HEK293 (cell line): ENCODE measurements at regions not wholly inside any gene's neighbourhood (a gene's known extent, or its start where the extent isn't known, plus 50 kb on each side); places are given as distances from the start of the nearest gene placed in this dataset.

ENCODE experiments used
- CTCF ChIA-PET: fragments of 350-600 bp; formaldehyde crosslinking; extraction: SDS; loops from one replicate; lab custom pipeline; 2021; ENCODE audit warnings: antibody characterized with exemption; lab: Yijun Ruan, JAX
- POLR2A ChIA-PET: fragments of 300-600 bp; formaldehyde crosslinking; extraction: SDS; loops from one replicate; lab custom pipeline; 2020; ENCODE audit warnings: antibody characterized with exemption, inconsistent platforms; lab: Yijun Ruan, JAX
- H3K27ac ChIP-seq: fragments of 200-500 bp; sonication (Bioruptor generic); 2 replicates; pipeline ENCODE4 v1.5.1; 2014; ENCODE audit warnings: low read depth, low read length, control low read depth, inconsistent platforms; ENCODE audit errors: extremely low read depth
- H3K36me3 ChIP-seq, 2 experiments: fragments of 200-500 bp in 1 of 2; sonication (Bioruptor generic) in 1 of 2; 1 replicate in 1 of 2; 2 replicates in 1 of 2; pipeline ENCODE4 v1.5.1; 2014 to 2017; ENCODE audit warnings: inconsistent platforms in 2 of 2, low read length in 2 of 2; ENCODE audit not compliant: control insufficient read depth in 2 of 2, insufficient read depth in 1 of 2
- H3K4me1 ChIP-seq: fragments of 200-500 bp; sonication (Bioruptor generic); 2 replicates; pipeline ENCODE4 v1.5.1; 2014; ENCODE audit warnings: mild to moderate bottlenecking, low read length, inconsistent platforms; ENCODE audit not compliant: control insufficient read depth, insufficient read depth
- H3K4me3 ChIP-seq: 2 replicates; pipeline ENCODE4 v1.5.1; 2011; ENCODE audit warnings: low read depth, mild to moderate bottlenecking, control low read depth, low read length, moderate library complexity
- H3K9me3 ChIP-seq: fragments of 200-500 bp; sonication (Bioruptor generic); 2 replicates; pipeline ENCODE4 v1.5.1; 2014; ENCODE audit warnings: low read depth, low read length, inconsistent platforms; ENCODE audit not compliant: control insufficient read depth, insufficient read depth
- GLIS2 ChIP-seq: fragments of 450-650 bp; formaldehyde crosslinking; IDR thresholded peaks from 2 replicates; pipeline ENCODE4 v1.5.1; 2016; ENCODE audit warnings: missing biosample characterization, missing genetic modification characterization
- HOXA7 ChIP-seq: sonication (generic); formaldehyde crosslinking; IDR thresholded peaks from 2 replicates; pipeline ENCODE4 v1.8.1; 2022; ENCODE audit warnings: missing genetic modification reagents, borderline replicate concordance
- INSM2 ChIP-seq: fragments of 450-650 bp; formaldehyde crosslinking; IDR thresholded peaks from 2 replicates; pipeline ENCODE4 v1.5.1; 2016; ENCODE audit warnings: missing biosample characterization, missing genetic modification characterization
- SP3 ChIP-seq: fragments of 450-650 bp; formaldehyde crosslinking; IDR thresholded peaks from 2 replicates; pipeline ENCODE4 v1.5.1; 2016; ENCODE audit warnings: missing biosample characterization, missing genetic modification characterization
- ZBTB10 ChIP-seq: fragments of 450-650 bp; formaldehyde crosslinking; IDR thresholded peaks from 2 replicates; pipeline ENCODE4 v1.5.1; 2016; ENCODE audit warnings: missing biosample characterization, missing genetic modification characterization
- ZBTB21 ChIP-seq: fragments of 450-650 bp; formaldehyde crosslinking; IDR thresholded peaks from 2 replicates; pipeline ENCODE4 v1.5.1; 2017; ENCODE audit warnings: missing biosample characterization, missing genetic modification characterization
- ZEB2 ChIP-seq: fragments of 450-650 bp; formaldehyde crosslinking; IDR thresholded peaks from 2 replicates; pipeline ENCODE4 v1.5.1; 2016; ENCODE audit warnings: missing biosample characterization, missing genetic modification characterization
- ZNF2 ChIP-seq: fragments of 450-650 bp; formaldehyde crosslinking; IDR thresholded peaks from 2 replicates; pipeline ENCODE4 v1.5.1; 2016; ENCODE audit warnings: missing biosample characterization, missing genetic modification characterization
- ZNF214 ChIP-seq: fragments of 450-650 bp; formaldehyde crosslinking; IDR thresholded peaks from 2 replicates; pipeline ENCODE4 v1.5.1; 2017; ENCODE audit warnings: missing biosample characterization, mild to moderate bottlenecking, missing genetic modification characterization, borderline replicate concordance
- ZNF302 ChIP-seq: fragments of 450-650 bp; formaldehyde crosslinking; IDR thresholded peaks from 2 replicates; pipeline ENCODE4 v1.5.1; 2016; ENCODE audit warnings: missing biosample characterization, missing genetic modification characterization, low read depth
- ZNF324 ChIP-seq: fragments of 450-650 bp; formaldehyde crosslinking; IDR thresholded peaks from 2 replicates; pipeline ENCODE4 v1.5.1; 2016; ENCODE audit warnings: missing biosample characterization, missing genetic modification characterization
- ZNF555 ChIP-seq: fragments of 450-650 bp; formaldehyde crosslinking; conservative IDR thresholded peaks from 2 replicates; pipeline ENCODE4 v1.5.1; 2017; ENCODE audit warnings: missing biosample characterization, mild to moderate bottlenecking, missing genetic modification characterization, inconsistent platforms
- ZNF626 ChIP-seq: fragments of 450-650 bp; sonication (Bioruptor Pico); formaldehyde crosslinking; IDR thresholded peaks from 2 replicates; pipeline ENCODE4 v1.5.1; 2018; ENCODE audit warnings: missing biosample characterization, missing genetic modification characterization, inconsistent platforms
- ZNF792 ChIP-seq: fragments of 450-650 bp; formaldehyde crosslinking; IDR thresholded peaks from 2 replicates; pipeline ENCODE4 v1.5.1; 2016; ENCODE audit warnings: missing biosample characterization, missing genetic modification characterization
- TF ChIP-seq, protein P1 (sequence below): fragments of 450-650 bp; formaldehyde crosslinking; IDR thresholded peaks from 2 replicates; pipeline ENCODE4 v1.5.1; 2016; ENCODE audit warnings: missing biosample characterization, missing genetic modification characterization
- TF ChIP-seq, protein P2 (sequence below): IDR thresholded peaks from 2 replicates; pipeline ENCODE4 v1.6.1; 2011; ENCODE audit warnings: mild to moderate bottlenecking, low read depth, low read length, borderline replicate concordance
- TF ChIP-seq, protein P3 (sequence below): fragments of 450-650 bp; formaldehyde crosslinking; IDR thresholded peaks from 2 replicates; pipeline ENCODE4; 2016; ENCODE audit warnings: missing biosample characterization, missing genetic modification characterization
- TF ChIP-seq, protein P4 (sequence below): fragments of 450-650 bp; formaldehyde crosslinking; IDR thresholded peaks from 2 replicates; pipeline ENCODE4 v1.5.1; 2016; ENCODE audit warnings: missing biosample characterization, missing genetic modification characterization, borderline replicate concordance

- ChIA-PET CTCF (interaction anchor here (0.5 to 0.7 kb wide), 2 partner anchors 105 to 280 kb away, joined by 3 to 5 read pairs; no protein-coding TSS in a partner anchor), POLR2A (interaction anchor here (0.5 kb wide), 1 partner anchor 21 kb away, joined by 6 read pairs; no protein-coding TSS in a partner anchor)
- TF ChIP-seq ZNF214 (tag by site-specific recombination): no peak
- TF ChIP-seq, protein P1, sequence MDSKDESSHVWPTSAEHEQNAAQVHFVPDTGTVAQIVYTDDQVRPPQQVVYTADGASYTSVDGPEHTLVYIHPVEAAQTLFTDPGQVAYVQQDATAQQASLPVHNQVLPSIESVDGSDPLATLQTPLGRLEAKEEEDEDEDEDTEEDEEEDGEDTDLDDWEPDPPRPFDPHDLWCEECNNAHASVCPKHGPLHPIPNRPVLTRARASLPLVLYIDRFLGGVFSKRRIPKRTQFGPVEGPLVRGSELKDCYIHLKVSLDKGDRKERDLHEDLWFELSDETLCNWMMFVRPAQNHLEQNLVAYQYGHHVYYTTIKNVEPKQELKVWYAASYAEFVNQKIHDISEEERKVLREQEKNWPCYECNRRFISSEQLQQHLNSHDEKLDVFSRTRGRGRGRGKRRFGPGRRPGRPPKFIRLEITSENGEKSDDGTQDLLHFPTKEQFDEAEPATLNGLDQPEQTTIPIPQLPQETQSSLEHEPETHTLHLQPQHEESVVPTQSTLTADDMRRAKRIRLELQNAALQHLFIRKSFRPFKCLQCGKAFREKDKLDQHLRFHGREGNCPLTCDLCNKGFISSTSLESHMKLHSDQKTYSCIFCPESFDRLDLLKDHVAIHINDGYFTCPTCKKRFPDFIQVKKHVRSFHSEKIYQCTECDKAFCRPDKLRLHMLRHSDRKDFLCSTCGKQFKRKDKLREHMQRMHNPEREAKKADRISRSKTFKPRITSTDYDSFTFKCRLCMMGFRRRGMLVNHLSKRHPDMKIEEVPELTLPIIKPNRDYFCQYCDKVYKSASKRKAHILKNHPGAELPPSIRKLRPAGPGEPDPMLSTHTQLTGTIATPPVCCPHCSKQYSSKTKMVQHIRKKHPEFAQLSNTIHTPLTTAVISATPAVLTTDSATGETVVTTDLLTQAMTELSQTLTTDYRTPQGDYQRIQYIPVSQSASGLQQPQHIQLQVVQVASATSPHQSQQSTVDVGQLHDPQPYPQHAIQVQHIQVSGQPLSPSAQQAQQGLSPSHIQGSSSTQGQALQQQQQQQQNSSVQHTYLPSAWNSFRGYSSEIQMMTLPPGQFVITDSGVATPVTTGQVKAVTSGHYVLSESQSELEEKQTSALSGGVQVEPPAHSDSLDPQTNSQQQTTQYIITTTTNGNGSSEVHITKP (tag by site-specific recombination): no peak
- TF ChIP-seq SP3: no peak
- no peak for TF ChIP-seq INSM2 (tag by site-specific recombination)
- no peak for TF ChIP-seq GLIS2 (tag by site-specific recombination)
- no peak for TF ChIP-seq ZBTB10 (tag by site-specific recombination)
- TF ChIP-seq ZNF626 (tag by site-specific recombination): no peak
- TF ChIP-seq ZNF324 (tag by site-specific recombination): no peak
- TF ChIP-seq ZNF555 (tag by site-specific recombination): no peak
- TF ChIP-seq ZNF792: no peak
- TF ChIP-seq, protein P2, sequence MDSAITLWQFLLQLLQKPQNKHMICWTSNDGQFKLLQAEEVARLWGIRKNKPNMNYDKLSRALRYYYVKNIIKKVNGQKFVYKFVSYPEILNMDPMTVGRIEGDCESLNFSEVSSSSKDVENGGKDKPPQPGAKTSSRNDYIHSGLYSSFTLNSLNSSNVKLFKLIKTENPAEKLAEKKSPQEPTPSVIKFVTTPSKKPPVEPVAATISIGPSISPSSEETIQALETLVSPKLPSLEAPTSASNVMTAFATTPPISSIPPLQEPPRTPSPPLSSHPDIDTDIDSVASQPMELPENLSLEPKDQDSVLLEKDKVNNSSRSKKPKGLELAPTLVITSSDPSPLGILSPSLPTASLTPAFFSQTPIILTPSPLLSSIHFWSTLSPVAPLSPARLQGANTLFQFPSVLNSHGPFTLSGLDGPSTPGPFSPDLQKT: no peak
- no peak for TF ChIP-seq ZEB2
- TF ChIP-seq, protein P3, sequence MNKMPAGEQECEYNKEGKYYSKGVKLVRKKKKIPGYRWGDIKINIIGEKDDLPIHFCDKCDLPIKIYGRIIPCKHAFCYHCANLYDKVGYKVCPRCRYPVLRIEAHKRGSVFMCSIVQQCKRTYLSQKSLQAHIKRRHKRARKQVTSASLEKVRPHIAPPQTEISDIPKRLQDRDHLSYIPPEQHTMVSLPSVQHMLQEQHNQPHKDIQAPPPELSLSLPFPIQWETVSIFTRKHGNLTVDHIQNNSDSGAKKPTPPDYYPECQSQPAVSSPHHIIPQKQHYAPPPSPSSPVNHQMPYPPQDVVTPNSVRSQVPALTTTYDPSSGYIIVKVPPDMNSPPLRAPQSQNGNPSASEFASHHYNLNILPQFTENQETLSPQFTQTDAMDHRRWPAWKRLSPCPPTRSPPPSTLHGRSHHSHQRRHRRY (tag by site-specific recombination): no peak
- TF ChIP-seq HOXA7 (CRISPR knock-in tag): no peak
- TF ChIP-seq ZNF2 (tag by site-specific recombination): no peak
- no peak for TF ChIP-seq ZBTB21 (tag by site-specific recombination)
- TF ChIP-seq, protein P4, sequence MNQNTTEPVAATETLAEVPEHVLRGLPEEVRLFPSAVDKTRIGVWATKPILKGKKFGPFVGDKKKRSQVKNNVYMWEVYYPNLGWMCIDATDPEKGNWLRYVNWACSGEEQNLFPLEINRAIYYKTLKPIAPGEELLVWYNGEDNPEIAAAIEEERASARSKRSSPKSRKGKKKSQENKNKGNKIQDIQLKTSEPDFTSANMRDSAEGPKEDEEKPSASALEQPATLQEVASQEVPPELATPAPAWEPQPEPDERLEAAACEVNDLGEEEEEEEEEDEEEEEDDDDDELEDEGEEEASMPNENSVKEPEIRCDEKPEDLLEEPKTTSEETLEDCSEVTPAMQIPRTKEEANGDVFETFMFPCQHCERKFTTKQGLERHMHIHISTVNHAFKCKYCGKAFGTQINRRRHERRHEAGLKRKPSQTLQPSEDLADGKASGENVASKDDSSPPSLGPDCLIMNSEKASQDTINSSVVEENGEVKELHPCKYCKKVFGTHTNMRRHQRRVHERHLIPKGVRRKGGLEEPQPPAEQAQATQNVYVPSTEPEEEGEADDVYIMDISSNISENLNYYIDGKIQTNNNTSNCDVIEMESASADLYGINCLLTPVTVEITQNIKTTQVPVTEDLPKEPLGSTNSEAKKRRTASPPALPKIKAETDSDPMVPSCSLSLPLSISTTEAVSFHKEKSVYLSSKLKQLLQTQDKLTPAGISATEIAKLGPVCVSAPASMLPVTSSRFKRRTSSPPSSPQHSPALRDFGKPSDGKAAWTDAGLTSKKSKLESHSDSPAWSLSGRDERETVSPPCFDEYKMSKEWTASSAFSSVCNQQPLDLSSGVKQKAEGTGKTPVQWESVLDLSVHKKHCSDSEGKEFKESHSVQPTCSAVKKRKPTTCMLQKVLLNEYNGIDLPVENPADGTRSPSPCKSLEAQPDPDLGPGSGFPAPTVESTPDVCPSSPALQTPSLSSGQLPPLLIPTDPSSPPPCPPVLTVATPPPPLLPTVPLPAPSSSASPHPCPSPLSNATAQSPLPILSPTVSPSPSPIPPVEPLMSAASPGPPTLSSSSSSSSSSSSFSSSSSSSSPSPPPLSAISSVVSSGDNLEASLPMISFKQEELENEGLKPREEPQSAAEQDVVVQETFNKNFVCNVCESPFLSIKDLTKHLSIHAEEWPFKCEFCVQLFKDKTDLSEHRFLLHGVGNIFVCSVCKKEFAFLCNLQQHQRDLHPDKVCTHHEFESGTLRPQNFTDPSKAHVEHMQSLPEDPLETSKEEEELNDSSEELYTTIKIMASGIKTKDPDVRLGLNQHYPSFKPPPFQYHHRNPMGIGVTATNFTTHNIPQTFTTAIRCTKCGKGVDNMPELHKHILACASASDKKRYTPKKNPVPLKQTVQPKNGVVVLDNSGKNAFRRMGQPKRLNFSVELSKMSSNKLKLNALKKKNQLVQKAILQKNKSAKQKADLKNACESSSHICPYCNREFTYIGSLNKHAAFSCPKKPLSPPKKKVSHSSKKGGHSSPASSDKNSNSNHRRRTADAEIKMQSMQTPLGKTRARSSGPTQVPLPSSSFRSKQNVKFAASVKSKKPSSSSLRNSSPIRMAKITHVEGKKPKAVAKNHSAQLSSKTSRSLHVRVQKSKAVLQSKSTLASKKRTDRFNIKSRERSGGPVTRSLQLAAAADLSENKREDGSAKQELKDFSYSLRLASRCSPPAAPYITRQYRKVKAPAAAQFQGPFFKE (tag by site-specific recombination): no peak
- TF ChIP-seq ZNF302 (tag by site-specific recombination): no peak
- H3K4me1 ChIP-seq: no peaks in the 10 kb centered on the region
- no peak overlapping the region for H3K27ac ChIP-seq
- H3K4me3 ChIP-seq: no peak overlapping the region
- no peaks in the 10 kb centered on the region for H3K9me3 ChIP-seq
- no peaks in the 10 kb centered on the region for H3K36me3 ChIP-seq
Observed at GRCh38 chr1:218546314-218546713, 201.2 kb downstream of the TGFB2 start.
